GM20000 (cell line): ENCODE measurements at regions not wholly inside any gene's neighbourhood (a gene's known extent, or its start where the extent isn't known, plus 50 kb on each side); places are given as distances from the start of the nearest gene placed in this dataset.

Source experiments
- DNase-seq: peaks from one replicate; pipeline ENCODE4 v3.0.0; 2012; ENCODE audit warnings: low spot score
- TF ChIP-seq, protein P1 (sequence below): IDR thresholded peaks from 2 replicates; pipeline ENCODE4 v1.5.1; 2012; ENCODE audit warnings: mild to moderate bottlenecking, control low read depth; ENCODE audit errors: extremely low read depth, missing control alignments

- no peak for DNase-seq
- TF ChIP-seq, protein P1, sequence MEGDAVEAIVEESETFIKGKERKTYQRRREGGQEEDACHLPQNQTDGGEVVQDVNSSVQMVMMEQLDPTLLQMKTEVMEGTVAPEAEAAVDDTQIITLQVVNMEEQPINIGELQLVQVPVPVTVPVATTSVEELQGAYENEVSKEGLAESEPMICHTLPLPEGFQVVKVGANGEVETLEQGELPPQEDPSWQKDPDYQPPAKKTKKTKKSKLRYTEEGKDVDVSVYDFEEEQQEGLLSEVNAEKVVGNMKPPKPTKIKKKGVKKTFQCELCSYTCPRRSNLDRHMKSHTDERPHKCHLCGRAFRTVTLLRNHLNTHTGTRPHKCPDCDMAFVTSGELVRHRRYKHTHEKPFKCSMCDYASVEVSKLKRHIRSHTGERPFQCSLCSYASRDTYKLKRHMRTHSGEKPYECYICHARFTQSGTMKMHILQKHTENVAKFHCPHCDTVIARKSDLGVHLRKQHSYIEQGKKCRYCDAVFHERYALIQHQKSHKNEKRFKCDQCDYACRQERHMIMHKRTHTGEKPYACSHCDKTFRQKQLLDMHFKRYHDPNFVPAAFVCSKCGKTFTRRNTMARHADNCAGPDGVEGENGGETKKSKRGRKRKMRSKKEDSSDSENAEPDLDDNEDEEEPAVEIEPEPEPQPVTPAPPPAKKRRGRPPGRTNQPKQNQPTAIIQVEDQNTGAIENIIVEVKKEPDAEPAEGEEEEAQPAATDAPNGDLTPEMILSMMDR: no peak
These were observed 94.6 kb downstream of the F11 start for GRCh38 chr4:186360551-186360950.

DNA sequence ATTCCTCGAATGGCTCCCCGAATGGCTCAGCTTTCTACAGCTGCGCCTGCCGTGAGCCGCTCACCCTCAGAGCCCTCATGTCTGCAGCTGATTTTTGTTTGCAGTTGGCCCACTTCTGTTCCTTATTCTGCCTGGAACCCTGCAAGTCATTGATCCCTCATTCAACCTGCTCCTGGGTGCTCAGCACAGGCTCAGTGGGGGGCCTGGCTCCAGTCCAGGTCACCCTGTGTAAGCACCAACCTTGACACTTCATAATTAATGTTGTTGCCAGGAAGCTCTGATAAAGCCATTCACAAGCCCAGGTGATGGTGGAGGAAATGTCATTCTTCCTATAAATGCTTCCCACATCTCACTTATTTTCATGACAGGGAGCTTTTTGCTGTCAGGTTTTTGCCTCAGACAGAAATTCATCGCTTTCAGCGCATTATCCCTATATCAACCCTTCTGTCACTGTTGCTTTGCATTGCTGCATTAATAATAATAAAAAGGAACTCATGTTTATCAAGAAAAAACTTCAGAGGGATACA is 85.7 kb downstream of the F11 start:
- TF ChIP-seq, protein P1: no peak
- no peak for DNase-seq

GRCh38 chr4:186348433-186348832 is 82.4 kb downstream of the F11 start:
- no peak for DNase-seq
- TF ChIP-seq, protein P1: no peak

GRCh38 chr4:186347743-186348142 is 81.8 kb downstream of the F11 start:
- no peak for DNase-seq
- TF ChIP-seq, protein P1: no peak

GRCh38 chr4:186345184-186345583 is 79.2 kb downstream of the F11 start:
- no peak for DNase-seq
- TF ChIP-seq, protein P1: no peak

GRCh38 chr4:186342582-186342981 is 76.6 kb downstream of the F11 start:
- TF ChIP-seq, protein P1: no peak

GRCh38 chr4:186341655-186342054 is 75.7 kb downstream of the F11 start:
- TF ChIP-seq, protein P1: no peak
- DNase-seq: no peak

More at GRCh38 chr4:186342582-186342981, 76.6 kb downstream of the F11 start:
- DNase-seq: no peak
